GM21526 (cell line): ENCODE measurements at regions not wholly inside any gene's neighbourhood (a gene's known extent, or its start where the extent isn't known, plus 50 kb on each side); places are given as distances from the start of the nearest gene placed in this dataset.
"Not testable (repeated sequence)": the region's sequence is repeated elsewhere in the genome, so short reads cannot be mapped to it uniquely, and the experiment has no call there.

Source experiments
- ATAC-seq: cut with Tn5 transposase; IDR thresholded peaks from one replicate; pipeline ENCODE4 v1.9.1; 2021; ENCODE audit warnings: moderate library complexity; ENCODE audit not compliant: unreplicated experiment, low FRiP score

- ATAC-seq = no peak
Measured at GRCh38 chr17:62322313-62322712, 58.0 kb upstream of the EFCAB3 start.

- no peak for ATAC-seq
Measured at GRCh38 chr17:62321451-62321850, 58.9 kb upstream of the EFCAB3 start.

GRCh38 chr17:62319846-62320245, 60.5 kb upstream of the EFCAB3 start:
- no peak for ATAC-seq

GRCh38 chr17:62309396-62309795, 71.0 kb upstream of the EFCAB3 start:
- no peak for ATAC-seq

GRCh38 chr17:62307196-62307595, 73.2 kb upstream of the EFCAB3 start:
- ATAC-seq = no peak

- ATAC-seq = no peak
Measured at GRCh38 chr17:62303476-62303875, 76.9 kb upstream of the EFCAB3 start.

- ATAC-seq = no peak
Measured at GRCh38 chr17:62300697-62301096, 79.7 kb upstream of the EFCAB3 start.

- ATAC-seq = not testable (repeated sequence)
Measured at GRCh38 chr17:62275290-62275689, 105.1 kb upstream of the EFCAB3 start.

GRCh38 chr17:62268361-62268760, 112.0 kb upstream of the EFCAB3 start:
- not testable (repeated sequence) for ATAC-seq

GRCh38 chr17:62264974-62265373, 115.4 kb upstream of the EFCAB3 start:
- not testable (repeated sequence) for ATAC-seq

GRCh38 chr17:62255791-62256190, 124.6 kb upstream of the EFCAB3 start:
- not testable (repeated sequence) for ATAC-seq

- ATAC-seq = not testable (repeated sequence)
Measured at GRCh38 chr17:62242076-62242475, 138.3 kb upstream of the EFCAB3 start.

GRCh38 chr17:62239569-62239968, 140.8 kb upstream of the EFCAB3 start:
- not testable (repeated sequence) for ATAC-seq

GRCh38 chr17:62238551-62239338, 141.6 kb upstream of the EFCAB3 start:
- not testable (repeated sequence) for ATAC-seq

- not testable (repeated sequence) for ATAC-seq
Measured at GRCh38 chr17:62233822-62234481, 146.4 kb upstream of the EFCAB3 start.

- ATAC-seq = not testable (repeated sequence)
Measured at GRCh38 chr17:62231293-62231692, 149.1 kb upstream of the EFCAB3 start.

- not testable (repeated sequence) for ATAC-seq
Measured at GRCh38 chr17:62226610-62227240, 153.6 kb upstream of the EFCAB3 start.

GRCh38 chr17:62223585-62223984, 156.8 kb upstream of the EFCAB3 start:
- ATAC-seq = not testable (repeated sequence)

GRCh38 chr17:62219221-62219899, 154.3 kb upstream of the MED13 start:
- ATAC-seq = no peak

- no peak for ATAC-seq
Measured at GRCh38 chr17:62216847-62217246, 151.8 kb upstream of the MED13 start.

- ATAC-seq = not testable (repeated sequence)
Measured at GRCh38 chr17:62215891-62216290, 150.8 kb upstream of the MED13 start.
